Fibroblast of skin of right biceps (primary cell): ENCODE measurements at regions not wholly inside any gene's neighbourhood (a gene's known extent, or its start where the extent isn't known, plus 50 kb on each side); places are given as distances from the start of the nearest gene placed in this dataset.

Source experiments
- DNase-seq: peaks from one replicate; pipeline ENCODE4 v3.0.0-alpha.2; 2013

DNA sequence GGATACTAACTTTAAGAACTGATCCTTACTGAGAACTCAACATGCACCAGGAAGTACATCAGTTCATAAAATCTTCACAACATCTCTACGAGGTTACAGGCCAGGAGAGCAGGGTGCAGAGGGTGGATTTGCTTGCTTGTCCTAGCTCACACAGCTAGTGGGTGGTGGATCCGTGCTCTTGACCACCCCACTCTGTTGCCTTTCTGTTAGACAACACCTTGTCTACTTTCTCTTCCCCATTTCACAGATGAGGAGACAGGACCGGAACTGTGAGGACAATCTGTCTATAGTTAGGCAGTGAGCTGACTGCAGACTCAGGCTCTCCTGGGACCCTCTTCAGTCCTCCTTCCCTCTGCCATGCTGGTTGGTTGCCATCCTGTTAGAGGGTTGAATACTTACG is 221.7 kb upstream of the TLE3 start:
- DNase-seq: no peak

DNA sequence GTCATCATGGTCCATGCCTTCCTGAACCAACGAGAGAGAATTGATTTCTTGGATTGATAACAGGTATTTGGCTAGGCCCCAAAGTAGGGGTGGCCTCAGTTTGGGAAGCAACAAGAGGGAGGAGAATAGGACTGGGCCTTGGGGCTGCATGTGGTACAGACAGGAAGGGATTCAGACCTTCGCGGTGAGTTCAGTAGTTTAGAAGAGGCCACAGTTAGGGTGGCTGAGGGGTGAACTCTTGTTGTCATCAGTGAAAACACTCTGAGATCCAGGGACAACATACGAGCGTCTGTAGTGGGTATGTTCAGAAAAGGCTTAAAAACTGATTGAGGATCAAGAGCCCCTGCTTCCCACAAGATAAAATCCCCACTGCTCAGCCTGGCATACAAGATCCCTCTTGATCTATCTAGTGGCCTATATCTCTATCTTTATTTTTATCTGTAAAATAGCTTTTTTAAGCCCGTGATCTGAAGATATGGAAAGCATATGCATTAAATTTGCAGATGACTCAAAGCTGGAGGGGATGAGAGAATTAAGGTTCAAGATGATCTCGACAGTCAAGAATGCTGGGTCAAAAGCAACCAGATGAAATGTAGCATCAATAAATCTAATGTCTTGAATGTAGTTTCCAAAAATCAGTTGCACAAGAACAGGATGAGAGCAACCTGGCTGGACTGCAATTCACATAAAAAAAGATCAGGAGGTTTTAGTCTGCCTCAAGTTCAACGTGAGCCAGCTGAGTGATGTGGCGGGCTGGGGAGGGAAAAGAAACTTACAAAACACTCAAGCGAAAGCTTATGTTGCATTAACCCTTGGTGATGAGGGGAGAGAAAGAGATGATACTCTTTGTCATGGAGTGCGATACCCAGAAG is 221.1 kb upstream of the TLE3 start:
- peak; percentile 97 for DNase-seq

DNA sequence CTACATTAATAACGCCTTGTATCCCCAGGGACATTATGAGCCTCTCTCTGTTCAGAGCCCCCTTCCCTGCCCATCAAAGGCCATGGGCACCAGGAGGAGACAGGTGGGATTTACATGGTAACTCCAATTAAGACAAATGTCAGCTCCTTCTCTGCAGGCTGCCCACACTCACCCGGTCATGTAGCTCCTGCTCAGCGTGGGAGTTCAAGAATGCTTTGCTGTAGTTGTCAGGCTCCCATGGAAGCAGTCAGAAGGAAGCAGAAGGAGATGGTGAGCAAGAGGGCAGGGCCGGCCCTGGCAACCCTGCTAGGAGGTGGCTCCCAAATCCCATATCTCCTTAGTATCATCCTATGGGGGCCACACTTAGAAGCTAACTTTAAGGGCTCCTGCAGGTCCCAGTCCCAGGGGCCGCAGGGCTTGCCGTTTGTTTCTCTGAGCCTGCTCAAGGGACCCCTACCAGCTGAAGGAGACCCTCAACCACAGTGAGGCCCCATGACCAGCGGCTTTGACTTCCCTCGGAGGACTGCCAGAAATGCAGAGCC is 218.4 kb upstream of the TLE3 start:
- no peak for DNase-seq

DNA sequence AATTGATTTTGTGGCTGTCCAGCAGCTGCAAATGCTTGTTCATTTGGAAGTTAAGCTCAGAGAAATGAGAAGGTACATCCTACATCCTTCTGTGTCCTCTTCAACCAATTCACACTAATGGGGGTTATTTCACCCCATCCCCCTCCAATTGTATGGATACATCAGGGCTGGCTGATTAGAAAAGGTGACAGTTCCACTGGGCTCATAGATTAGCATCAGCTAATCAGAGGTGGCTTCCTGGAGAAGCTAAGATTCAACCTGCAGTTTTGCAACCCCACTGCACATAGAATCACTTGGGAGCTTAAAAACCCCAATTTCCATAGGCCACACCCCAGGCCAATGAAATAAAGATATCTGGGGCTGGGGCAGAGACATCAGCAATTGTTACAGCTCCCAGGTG is 217.7 kb upstream of the TLE3 start:
- DNase-seq: no peak

DNA sequence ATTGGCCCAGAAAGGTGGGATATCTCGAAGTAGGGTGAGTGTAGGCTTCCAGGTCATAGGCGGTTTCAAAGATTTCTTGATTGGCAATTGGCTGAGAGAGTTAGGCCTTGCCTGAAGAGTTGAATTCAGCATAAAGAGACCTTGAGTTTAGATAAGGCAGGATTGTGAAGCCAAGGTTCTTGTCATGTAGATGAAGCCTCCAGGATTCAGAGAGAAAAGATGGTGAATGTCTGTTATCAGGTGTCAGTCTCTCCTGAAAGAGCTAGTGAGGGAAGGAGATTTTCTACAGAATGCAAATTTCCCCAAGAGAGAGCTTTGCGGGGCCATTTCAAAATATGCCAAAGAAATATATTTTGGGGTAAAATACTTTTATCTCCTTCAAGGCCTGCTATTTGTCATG is 217.0 kb upstream of the TLE3 start:
- no peak for DNase-seq

DNA sequence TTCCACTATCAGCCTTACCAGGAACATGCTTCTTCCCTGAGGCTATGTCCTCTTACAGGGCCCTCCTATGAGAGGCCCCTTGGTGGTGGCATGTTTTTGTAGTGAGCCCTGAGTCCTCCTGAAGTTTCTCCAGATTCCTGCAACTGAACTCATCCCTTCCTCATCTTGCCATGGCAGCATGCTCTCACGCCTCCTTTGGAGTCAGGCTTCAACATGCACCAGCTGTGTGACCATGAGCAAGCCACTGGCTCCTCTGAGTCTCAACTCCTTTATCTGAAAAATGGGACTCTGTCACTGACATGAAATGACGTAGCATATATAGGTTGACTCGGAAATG is 216.3 kb upstream of the TLE3 start:
- no peak for DNase-seq

DNA sequence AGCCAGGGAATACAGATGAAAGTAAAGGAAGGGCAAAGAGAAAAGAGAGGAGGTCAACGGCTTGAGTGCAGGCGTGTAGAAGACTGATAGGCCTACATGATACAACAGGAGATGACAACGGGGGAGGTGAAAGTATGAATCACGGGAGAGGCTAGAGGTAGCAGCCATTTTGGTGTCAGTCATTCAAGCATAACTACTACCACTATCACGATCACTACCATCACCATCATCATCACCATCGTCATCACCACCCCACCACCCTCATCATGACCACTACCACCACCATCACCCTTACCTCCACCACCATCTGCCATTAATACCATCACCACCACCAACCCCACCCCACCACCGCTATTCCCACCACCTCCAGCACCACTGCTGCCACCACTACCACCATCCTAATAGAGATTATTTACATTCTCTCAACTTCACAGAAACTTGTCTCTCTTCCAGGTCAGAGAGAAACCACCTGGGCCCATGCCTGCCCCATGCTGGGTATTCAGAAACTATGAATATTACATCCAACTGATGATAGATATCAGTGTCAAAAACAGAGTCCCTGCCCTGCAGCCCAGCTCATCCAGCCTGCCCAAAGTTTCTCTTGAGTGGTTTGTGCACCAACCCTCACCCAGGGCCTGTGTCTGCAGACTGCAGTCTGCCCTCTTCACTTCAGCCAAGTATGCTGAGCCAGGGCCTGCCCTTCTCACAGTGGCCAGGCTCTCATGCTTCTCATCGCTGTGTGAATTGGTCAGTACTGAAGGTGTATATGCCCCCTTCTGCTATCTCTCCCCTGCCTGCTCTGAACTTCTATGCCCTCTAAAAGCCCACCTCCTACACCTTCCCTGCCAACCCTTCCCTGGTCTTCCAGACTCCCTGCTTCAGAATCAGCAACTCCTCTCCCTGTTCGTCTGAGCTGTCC is 215.6 kb upstream of the TLE3 start:
- DNase-seq: no peak

DNA sequence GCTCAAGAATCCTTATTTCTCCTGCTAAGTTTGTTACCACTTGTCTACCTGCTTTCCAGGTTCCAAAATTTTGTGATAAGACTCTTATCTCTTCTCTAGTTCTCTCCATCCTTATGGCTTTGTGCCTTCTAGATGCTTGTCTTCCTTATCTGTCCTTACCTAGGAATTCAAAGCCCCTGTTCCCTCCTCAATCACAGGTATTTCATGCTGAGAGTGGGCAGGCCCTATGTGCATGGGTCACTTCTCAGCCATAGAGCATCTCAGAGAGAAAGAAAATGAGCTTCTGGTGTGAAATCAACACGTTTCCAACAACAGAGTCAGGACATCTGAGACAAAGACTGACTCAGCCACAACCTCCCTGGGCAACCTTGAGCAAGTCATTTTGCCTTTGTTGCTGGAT is 214.1 kb upstream of the TLE3 start:
- no peak for DNase-seq

DNA sequence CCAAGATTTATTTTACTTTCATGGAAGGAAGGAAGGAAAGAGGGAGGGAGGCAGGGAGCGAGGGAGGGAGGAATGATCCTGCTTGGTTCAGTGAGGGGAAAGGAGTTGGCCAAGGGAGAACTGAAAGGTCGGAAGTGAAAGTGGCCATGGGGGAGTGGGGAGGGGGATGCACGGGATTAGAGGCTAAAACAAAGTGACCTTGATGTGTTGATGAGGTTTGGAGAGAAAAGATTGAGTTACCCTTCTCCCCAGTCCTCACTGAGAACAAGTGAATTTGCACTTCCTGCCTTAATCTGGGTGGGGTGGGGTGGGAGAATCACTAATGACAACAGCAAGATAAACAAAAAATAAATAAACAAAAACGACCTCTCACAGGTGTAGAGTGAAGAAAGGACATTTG is 212.0 kb upstream of the TLE3 start:
- no peak for DNase-seq

DNA sequence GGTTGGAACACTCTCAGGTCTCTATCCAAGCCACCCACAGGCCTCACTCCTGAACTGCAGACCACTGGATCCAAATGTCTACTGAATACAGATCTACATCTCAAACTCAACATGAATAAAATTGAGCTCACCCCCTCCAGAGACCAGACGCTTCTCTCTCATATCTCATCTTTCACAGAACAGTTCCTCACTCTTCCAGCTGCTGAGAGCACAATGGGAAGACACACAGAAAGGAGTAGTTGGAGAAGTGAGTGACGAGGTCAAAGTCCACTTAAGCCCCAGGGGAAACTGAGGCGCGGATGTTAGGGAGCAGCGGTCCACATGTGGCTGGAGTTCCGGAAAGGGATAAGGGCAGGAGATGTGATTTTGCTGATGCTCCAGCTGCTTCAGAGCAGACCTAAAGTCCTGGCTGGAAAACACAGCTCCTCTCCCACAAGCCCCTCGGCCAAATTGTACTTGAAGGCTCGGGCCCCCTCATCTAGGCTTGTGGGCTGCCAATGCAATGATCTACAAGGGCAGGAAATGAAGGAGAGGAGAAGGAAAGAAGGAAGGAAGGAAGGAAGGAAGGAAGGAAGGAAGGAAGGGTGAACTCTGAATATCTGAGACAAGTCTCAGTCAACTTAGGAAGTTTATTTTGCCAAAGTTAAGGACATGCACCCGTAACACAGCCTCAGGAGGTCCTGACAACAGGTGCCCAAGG is 211.2 kb upstream of the TLE3 start:
- no peak for DNase-seq

DNA sequence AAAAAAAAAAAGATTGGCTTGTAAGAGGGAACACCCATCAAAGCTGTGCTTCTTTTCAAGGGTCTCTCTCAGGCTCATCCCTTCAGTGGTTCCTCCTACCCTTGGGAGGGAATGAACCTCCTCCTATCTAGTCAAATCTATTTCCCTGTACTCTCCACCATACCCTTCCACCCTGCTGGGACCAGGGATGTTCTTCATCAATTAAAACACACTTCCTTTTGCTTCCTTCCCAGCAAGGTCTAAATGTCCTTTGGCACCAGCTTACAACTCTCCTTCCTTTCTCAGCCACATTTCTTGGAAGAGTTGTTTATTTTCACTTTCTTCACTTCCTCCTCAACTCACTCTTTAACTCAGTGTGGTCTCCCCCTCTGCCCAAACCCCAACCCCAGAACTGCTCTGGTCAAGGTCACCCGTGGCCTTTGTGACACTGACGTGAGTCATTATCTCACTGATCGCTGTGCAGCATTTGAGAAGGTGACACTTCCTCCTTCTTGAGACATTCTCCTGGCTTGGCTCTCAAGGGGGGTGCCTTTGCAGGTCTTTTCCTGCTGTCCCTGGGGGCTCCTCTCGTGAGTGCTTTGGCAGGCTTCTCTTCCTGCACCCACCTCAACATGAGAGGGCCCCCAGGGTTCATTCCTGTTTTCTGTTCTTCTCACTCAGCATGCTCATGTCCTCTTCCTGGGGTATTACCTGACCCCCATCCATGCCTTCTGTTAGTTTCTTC is 210.5 kb upstream of the TLE3 start:
- no peak for DNase-seq

DNA sequence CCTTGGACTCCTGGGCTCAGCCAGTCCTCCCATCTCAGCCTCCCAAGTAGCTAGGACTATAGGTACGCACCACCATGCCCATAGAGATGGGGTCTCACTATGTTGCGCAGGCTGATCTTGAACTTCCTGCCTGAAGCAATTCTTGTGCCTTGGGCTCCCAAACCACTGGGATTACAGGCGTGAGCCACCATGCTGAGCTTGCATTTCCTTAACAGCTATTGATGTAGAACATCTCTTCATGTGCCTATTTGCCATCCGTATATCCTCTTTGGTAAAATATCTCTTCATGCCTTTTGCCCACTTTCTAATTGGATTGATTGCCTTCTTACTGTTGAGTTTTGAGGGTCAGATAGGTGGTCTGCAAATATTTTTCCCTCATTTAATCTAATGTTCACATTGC is 208.9 kb upstream of the TLE3 start:
- no peak for DNase-seq

DNA sequence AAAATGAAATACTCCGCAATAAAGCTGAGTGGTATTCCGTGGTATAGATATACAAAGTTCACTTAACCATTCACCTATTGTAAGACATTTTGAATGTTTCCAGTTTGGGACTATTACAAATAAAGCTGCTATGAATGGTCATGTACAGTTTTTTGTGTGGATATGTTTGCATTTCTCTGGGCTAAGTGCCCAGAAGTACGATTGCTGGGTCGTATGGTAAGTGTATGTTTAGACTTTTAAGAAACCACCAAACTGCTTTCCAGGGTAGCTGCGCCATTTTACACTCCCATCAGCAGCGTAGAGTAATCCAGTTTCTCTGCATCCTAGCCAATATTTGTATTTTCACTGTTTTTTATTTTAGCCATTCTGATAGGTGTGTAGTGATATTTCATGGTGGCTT is 208.4 kb upstream of the TLE3 start:
- DNase-seq: no peak

DNA sequence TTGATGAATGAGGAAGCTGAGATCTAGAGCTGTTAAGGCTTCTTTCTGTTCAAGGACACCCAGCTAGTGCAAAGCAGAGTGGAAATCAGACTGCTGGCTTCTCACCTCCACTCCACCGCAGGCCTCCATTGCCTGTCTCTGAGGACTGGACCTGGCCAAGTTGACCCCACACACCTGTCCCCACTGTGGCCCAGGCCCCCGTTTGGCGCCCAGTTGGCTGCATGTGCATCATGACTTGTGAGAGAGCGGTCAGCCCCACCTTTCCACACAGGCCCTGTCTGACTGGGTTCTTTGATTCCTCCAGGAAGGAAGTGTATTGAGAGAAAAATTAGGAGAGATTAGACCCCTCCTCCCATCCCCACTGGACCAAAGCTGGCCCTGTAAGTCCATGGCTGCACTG is 206.3 kb upstream of the TLE3 start:
- no peak for DNase-seq

DNA sequence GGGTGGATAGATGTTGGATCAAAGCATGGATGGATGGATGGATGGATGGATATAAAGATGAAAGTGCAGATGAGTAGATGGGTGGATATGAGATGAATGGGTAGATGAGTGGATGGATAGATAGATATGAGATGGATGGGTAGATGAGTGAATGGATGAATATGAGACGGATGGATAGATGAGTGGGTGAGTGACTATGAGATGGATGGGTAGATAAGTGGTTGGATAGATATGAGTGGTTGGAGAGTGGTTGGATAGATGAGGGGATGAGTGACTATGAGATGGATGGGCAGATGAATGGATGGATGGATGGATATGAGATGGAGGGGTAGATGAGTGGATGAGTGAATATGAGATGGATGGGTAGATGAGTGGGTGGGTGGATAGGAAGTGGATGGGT is 204.6 kb upstream of the TLE3 start:
- no peak for DNase-seq

DNA sequence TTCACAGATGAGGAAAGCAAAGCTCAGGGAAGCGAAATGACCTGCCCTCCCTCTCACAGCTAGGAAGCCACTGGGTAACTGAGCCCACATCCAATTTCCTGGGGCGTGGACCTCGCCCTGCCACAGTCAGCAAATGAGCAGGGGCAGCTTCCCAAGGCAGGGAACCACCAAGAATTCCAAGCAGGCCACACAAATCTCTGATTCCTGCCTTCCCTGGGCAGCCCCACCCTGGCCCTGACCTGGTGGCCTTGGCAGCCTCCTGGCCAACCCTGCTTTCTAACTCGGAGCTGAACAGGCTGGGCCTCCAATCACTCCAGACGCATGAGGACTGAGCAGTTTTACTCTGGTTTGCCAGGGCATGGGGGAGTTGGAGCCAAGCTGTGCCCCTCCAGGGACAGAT is 203.7 kb upstream of the TLE3 start:
- no peak for DNase-seq

DNA sequence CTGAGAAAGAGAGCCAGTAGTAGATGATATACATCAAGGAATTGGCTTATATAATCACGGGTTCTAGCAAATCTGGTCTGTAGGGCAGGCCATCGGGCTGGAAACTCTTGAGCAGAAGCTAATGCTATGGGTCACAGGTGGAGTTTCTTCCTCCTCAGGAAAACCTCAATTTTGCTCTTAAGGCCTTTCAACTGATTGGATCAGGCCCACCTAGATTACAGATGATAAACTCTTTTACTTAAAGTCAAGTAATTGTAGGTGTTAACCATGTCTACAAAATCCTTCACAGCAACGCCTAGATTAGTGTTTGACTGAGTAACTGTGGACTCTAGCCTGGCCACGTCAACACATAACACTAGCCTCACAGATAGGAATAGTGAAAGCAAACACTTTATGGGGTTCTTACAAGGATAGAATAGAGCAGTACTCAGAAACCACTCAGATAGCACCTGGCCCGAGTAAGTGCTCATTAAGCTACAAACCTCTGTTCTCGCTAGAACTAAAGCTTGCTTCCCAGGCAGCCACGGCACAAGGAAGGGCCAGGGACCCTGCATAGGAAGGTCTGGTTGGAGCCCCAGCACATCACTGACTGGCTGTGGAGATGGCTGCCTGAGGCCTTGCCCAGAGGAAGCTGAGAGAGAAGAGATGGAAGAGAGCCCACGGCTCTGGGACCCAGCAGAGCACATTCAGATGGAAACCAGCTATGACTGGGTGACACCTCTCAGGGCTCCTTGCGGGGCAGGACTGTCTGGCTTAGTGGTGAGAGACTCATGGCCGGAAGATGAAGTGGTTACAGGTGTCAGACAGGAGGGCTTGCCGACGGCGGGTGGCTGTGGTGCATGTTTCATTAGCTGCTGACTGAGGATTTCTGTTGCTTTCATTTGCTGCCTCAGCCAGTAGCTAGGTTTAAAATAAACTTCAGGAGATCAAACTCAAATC is 202.5 kb upstream of the TLE3 start:
- no peak for DNase-seq

DNA sequence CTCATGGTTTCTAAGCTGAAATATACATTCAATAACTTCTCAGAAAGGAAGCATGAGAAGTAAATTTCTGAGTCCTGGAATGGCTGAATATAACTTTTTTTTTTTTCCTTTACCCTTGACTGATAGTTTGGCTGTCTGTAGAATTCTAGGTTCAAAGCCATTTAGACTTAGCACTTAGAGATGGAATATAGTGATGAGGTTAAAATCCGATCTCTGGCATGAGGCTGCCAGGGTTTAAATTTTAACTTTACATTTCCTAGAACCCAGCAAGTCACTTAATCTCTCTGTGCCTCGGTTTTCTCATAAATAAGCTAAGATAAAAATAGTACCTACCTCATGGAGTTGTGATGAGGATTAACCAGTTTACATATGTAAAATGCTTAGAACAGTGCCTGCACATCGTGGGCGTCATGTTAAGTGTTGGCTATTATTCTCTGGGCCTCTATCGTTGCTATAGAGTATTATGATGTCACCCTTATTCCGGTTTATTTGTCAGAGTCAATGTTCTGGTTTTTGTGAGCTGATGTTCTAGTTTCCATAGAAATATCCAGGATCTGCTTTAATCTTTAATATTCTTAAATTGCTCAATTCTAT is 199.8 kb upstream of the TLE3 start:
- no peak for DNase-seq

DNA sequence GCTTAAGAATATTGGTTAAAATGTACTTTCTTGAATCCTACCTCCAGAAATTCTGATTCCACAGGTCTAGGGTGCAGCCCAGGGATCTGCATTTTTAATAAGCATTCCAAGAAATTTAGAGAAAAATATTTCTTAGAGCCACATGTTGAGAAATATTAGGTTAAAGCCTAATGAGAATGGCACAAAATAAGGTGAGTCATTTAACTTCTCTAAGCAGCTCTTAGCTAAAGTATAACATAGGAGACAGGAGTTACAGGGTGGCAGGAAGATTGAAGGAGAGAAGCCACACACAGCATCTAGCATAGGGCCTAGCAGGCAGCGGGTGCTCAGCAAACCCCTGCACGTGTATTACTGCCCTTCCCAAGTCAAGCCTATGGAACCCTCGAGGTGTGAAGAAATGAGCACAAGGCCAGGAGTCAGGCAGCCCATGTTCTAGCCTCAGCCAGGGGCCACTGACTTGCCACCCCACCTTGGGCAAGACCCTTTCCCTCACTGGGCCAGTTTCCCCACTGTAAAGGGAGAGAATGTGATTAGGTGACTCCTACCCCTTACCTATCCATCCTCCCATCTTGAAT is 197.1 kb upstream of the TLE3 start:
- no peak for DNase-seq

DNA sequence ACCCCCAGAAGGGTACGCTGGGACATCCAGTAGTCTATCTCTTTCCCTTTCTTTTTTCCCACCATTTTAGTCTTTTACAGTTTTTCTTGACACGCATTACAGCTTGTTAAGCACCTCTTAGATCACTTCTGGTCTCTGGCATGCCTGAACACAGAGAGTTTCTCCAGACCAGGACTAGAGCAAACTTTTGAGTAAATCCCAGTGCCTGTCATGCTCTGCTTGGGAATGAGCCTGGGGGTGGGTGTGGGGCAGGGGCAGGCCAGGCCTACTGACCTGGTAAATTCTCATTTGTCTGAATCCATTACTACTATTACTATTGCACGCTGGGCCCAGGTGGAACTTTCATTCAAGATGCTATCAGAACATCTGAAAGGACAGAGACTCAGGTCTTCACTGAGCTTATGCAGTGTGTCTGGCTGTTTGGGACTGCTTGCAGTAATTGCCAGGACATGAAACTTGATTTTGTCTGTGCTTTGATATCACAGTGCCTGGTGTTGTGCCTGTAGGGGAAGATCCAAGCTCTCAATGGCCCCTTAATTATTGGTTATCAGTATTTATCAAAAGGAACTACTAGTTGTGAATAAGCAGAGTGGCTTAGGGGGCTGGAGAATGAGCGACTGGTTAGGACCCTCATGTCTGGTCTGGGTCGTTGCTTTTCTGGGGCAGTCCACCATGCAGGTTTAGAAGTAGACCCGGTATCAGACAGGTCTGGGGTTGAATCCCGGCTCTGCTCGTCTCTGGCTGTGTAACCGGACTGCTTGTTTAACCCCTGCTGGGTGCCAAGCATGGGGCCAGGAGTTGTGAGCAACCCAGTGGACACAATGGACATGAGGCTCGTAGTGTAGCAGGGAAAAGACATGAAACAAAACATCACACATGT is 196.1 kb upstream of the TLE3 start:
- DNase-seq: no peak
